Stomach (tissue), 8 donors: ENCODE measurements at regions not wholly inside any gene's neighbourhood (a gene's known extent, or its start where the extent isn't known, plus 50 kb on each side); places are given as distances from the start of the nearest gene placed in this dataset.
"Not testable (repeated sequence)": the region's sequence is repeated elsewhere in the genome, so short reads cannot be mapped to it uniquely, and the experiment has no call there.

Experiments used
- DNase-seq, 2 donors: peaks; one replicate each; pipeline versions ENCODE4 v3.0.0 to v3.0.0-alpha.2; 2013 to 2019
- H3K27ac ChIP-seq, 5 donors: fragments of 200-600 bp in 4 of 5; sonication (generic) in 4 of 5; one replicate each; pipeline ENCODE4 v1.5.1; 2013 to 2019; ENCODE audit warnings: mild to moderate bottlenecking in 1 of 5, moderate library complexity in 1 of 5
- H3K27me3 ChIP-seq, 3 donors: fragments of 200-600 bp; sonication (generic); one replicate each; pipeline ENCODE4 v1.5.1; 2017 to 2019; ENCODE audit warnings: mixed run types in 1 of 3
- H3K36me3 ChIP-seq, 4 donors: fragments of 200-600 bp; sonication (generic); 1 replicate in 3 of 4; 2 replicates in 1 of 4; pipeline ENCODE4 v1.5.1; 2016 to 2019
- H3K4me1 ChIP-seq, 4 donors: fragments of 200-600 bp; sonication (generic); one replicate each; pipeline ENCODE4 v1.5.1; 2016 to 2019
- H3K4me3 ChIP-seq, 4 donors: fragments of 200-600 bp; sonication (generic) in 3 of 4; one replicate each; pipeline ENCODE4 v1.5.1; 2016 to 2019; ENCODE audit warnings: mild to moderate bottlenecking in 1 of 4
- H3K9me3 ChIP-seq, 4 donors: fragments of 200-600 bp; sonication (generic); one replicate each; pipeline ENCODE4 v1.5.1; 2016 to 2019
- CTCF ChIP-seq, 7 experiments: fragments of 450-650 bp in 4 of 7; fragments of 200-600 bp in 3 of 7; sonication (generic) in 3 of 7; IDR thresholded peaks; one replicate each; pipeline ENCODE4 v1.5.1; 2016 to 2019; ENCODE audit warnings: antibody characterized with exemption in 7 of 7, control low read depth in 2 of 7, mild to moderate bottlenecking in 1 of 7
- EP300 ChIP-seq: sonication (generic); formaldehyde crosslinking; IDR thresholded peaks from one replicate; pipeline ENCODE4 v1.6.1; 2017; ENCODE audit warnings: antibody characterized with exemption
- POLR2A ChIP-seq, 4 donors: fragments of 450-650 bp; IDR thresholded peaks; one replicate each; pipeline ENCODE4 v1.6.1; 2016; ENCODE audit warnings: antibody characterized with exemption in 4 of 4, control low read depth in 2 of 4, mild to moderate bottlenecking in 1 of 4, moderate library complexity in 1 of 4
- POLR2AphosphoS5 ChIP-seq, 3 donors: sonication (generic); formaldehyde crosslinking; IDR thresholded peaks; one replicate each; pipeline ENCODE4 v1.6.1; 2016; ENCODE audit warnings: antibody characterized with exemption in 3 of 3
- WGBS, 5 donors: extraction: QIAGEN DNeasy Blood & Tissue Kit in 3 of 5; methylation state at CpG; one replicate each; pipeline versions ENCODE4 v1.1.5 to v1.1.7; 2013 to 2018; 5-methylcytosine and 5-hydroxymethylcytosine counted together
- intact Hi-C: fragments of 100-400 bp; cut with DNase I; formaldehyde crosslinking; loops from one replicate; pipeline ENCODE4 v1.15.1; 2023; ENCODE audit warnings: low total_unique reads
- donor health status: healthy with polysubstance abuse.
- donor health status: Bipolar disorder and iron deficiency.
- donor health status: healthy.

- DNase-seq, H3K27ac ChIP-seq, H3K27me3 ChIP-seq, H3K9me3 ChIP-seq, H3K36me3 ChIP-seq, H3K4me1 ChIP-seq, H3K4me3 ChIP-seq, intact Hi-C loops: not testable (repeated sequence)
- 42 to 77% (median 54%) methylated on average over 8 of the region's 8 CpGs for WGBS, 5 donors
Observed at GRCh38 chr10:78096486-78096885, 62.8 kb downstream of the RPS24 start.

GRCh38 chr10:78102593-78102992 is 68.9 kb downstream of the RPS24 start:
- H3K27ac ChIP-seq, H3K27me3 ChIP-seq, H3K4me1 ChIP-seq, intact Hi-C loops, DNase-seq, H3K36me3 ChIP-seq, H3K4me3 ChIP-seq: not testable (repeated sequence)
- WGBS, 5 donors: 91 to 97% (median 97%) methylated on average over 2 of the region's 2 CpGs
- H3K9me3 ChIP-seq: peaks cover 0 to 38% (median 14%) of the 10 kb centered on the region in 4 donors

GRCh38 chr10:78109210-78109609 is 75.5 kb downstream of the RPS24 start:
- no peak for TF ChIP-seq EP300
- TF ChIP-seq CTCF (IDR thresholded peaks at IDR 0.05): no peak
- no peak for TF ChIP-seq POLR2A (IDR thresholded peaks at IDR 0.05)
- no peak for TF ChIP-seq POLR2AphosphoS5 (IDR thresholded peaks at IDR 0.05)
- H3K9me3 ChIP-seq: peaks cover 0 to 23% (median 4%) of the 10 kb centered on the region in 4 donors
- no peak overlapping the region for H3K27ac ChIP-seq
- DNase-seq: no peak
- no peaks in the 10 kb centered on the region for H3K27me3 ChIP-seq
- H3K4me3 ChIP-seq: no peak overlapping the region
- intact Hi-C loops: no loop called here
- WGBS, 5 donors: 22 to 36% (median 31%) methylated on average over 2 of the region's 2 CpGs
- H3K4me1 ChIP-seq: no peaks in the 10 kb centered on the region
- H3K36me3 ChIP-seq: no peaks in the 10 kb centered on the region

- Histone ChIP-seq H3K27ac (no peak overlapping the region), H3K9me3 (no peaks in the 10 kb centered on the region), H3K4me3 (no peak overlapping the region), H3K36me3 (no peaks in the 10 kb centered on the region), H3K4me1 (no peaks in the 10 kb centered on the region), H3K27me3 (no peaks in the 10 kb centered on the region)
- 43 to 57% (median 53%) methylated on average over 7 of the region's 7 CpGs for WGBS, 5 donors
- TF ChIP-seq EP300 (no peak), POLR2AphosphoS5 (IDR thresholded peaks at IDR 0.05) (no peak), CTCF (IDR thresholded peaks at IDR 0.05) (no peak), POLR2A (IDR thresholded peaks at IDR 0.05) (no peak)
- DNase-seq: peak in 1 of 2 donors; percentile 7
- intact Hi-C loops: no loop called here
Observed at GRCh38 chr10:78115135-78115853, 81.6 kb downstream of the RPS24 start.

- DNase-seq: no peak
- WGBS, 5 donors: 74 to 84% (median 79%) methylated on average over 4 of the region's 4 CpGs
Observed at GRCh38 chr10:78116361-78116760, 82.7 kb downstream of the RPS24 start.

More at GRCh38 chr10:78116361-78116760, 82.7 kb downstream of the RPS24 start:
- Histone ChIP-seq H3K36me3 (no peaks in the 10 kb centered on the region), H3K27ac (no peak overlapping the region), H3K4me1 (no peaks in the 10 kb centered on the region), H3K9me3 (peaks cover 0 to 5% (median under 1%) of the 10 kb centered on the region in 4 donors), H3K4me3 (no peak overlapping the region), H3K27me3 (no peaks in the 10 kb centered on the region)
- TF ChIP-seq POLR2AphosphoS5 (IDR thresholded peaks at IDR 0.05) (no peak), EP300 (no peak), POLR2A (IDR thresholded peaks at IDR 0.05) (no peak), CTCF (IDR thresholded peaks at IDR 0.05) (no peak)
- intact Hi-C loops: no loop called here
